Anterior cingulate cortex (tissue), 58 donors: ENCODE measurements at regions not wholly inside any gene's neighbourhood (a gene's known extent, or its start where the extent isn't known, plus 50 kb on each side); places are given as distances from the start of the nearest gene placed in this dataset.
A peak's percentile ranks its signal among the peaks of the same experiment; 100 is the strongest.

Experiments
- DNase-seq, 58 donors: peaks; one replicate each; lab custom pipeline; 2025; lab: John Stamatoyannopoulos, UW

DNA sequence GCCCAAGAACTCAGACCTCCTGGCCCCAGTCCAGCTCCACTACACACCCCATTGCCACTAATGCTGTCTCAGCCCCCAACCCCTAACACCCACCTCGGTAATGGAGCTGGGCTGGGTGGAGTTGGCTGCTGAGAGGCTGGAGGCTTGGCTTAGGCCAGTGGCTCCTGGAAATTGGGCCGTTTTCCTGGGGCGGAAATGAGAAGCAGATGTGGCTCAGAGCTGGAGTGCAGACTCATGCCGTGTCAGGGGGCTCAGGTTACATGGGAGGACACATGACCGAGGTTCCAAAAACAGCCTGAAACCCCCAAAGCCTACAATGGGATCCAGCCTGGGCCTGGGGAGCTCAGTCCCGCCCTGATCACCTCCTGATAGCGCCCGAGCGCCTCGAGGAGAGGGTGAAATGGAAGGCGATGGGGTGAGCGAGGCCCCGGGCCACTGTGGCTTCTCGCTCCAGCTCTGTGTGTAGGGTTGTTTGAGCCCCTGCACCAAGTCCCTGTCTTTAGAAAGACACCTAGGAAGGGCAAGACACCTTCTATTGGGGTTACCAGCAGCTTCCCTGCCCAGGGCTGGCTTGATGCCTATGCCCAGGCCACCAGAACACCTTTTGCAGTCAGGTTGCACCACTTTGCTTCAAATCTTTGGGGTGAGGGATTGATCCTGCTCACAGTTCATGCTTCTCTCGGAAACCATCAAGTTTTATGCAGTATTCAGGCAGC is 175.7 kb upstream of the HAAO start:
- no peak for DNase-seq

GRCh38 chr2:42965910-42966309 is 173.5 kb upstream of the HAAO start:
- DNase-seq, result no peak

DNA sequence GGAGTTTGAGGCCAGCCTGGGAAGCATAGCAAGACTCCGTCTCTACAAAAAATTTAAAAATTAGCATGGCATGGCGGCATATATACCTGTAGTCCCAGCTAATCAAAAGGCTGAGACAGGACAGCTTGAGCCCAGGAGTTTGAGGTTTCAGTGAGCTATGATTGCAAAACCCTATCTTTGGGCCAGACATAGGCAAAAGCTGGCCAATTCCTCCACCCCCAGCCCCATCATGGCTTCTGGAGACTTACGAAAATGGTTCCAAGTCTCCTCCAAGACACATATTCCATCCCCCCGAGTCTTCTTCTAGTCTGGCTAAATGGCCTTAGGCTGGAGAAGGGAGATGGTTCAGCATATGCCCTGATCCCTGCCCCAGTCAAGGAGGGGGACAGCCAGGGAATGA is 172.8 kb upstream of the HAAO start:
- DNase-seq, result no peak

- peak in 44 of 58 donors; percentile 8 to 85 (median 44) for DNase-seq
Observed at GRCh38 chr2:42964439-42965083, 172.2 kb upstream of the HAAO start.

GRCh38 chr2:42963452-42964068 is 171.2 kb upstream of the HAAO start:
- DNase-seq, result no peak

DNA sequence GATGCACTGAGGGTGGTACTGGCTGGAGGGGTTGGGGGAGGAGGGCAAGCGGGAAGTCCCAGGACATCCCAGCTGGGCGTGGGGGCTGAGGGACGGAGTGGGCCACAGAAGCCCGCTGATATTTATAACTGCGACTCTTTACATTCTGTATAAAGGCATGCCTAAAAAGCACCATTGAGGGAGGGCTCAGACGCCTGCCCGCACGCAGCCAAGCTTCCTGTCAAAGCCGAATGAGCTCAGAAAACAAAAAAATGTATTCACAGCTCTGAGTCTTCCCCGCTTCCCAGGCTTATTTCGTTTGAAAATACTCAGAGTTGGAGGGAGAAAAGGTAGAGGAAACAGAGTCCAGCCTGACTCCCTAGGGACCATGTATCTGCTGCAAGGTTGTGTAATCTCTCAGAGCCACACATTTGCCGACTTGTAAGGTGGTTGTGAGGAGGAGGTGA is 170.1 kb upstream of the HAAO start:
- no peak for DNase-seq

DNA sequence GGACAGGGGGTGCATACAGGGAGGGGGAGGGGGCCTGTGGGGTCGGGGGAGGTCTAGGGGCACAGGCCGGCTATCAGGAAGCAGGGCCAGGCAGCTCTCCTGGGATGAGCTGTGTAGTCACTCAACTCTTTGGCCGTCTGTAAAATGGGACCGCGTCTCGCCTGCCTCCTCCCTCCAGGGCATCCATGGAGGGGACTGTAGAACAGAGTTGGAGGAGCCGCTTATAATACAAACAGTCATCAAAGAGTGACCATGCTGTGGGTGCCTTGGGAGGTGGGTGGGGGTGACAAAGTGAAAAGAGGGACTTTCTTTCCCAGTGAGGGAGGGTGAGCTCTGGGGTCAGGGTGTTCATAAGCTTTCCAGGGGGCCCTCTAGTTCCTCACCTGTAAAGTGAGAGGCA is 169.6 kb upstream of the HAAO start:
- no peak for DNase-seq

DNA sequence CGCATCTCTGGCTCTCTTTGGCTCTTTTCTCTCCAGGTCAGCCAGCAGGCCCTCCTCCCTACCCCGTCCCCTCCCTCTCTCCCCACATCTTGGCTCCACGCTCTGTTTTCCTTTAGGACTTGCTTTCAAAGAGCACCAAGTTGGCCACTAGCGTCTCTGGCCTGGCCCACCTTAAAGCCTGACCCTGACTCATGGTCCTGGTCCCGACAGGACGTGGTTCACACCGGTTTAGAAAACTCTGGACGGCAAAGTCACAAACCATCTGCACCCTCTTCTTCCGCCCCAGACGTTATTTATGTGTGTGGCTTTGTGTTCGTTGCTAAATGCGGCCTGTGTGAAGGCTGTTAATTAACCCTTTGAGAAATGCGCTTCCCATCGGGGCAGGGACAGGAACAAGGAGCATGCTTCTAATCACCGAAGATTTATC is 169.0 kb upstream of the HAAO start:
- DNase-seq, result peak in 20 of 58 donors; percentile 10 to 65 (median 24)

- no peak for DNase-seq
Observed at GRCh38 chr2:42960842-42961180, 168.4 kb upstream of the HAAO start.

DNA sequence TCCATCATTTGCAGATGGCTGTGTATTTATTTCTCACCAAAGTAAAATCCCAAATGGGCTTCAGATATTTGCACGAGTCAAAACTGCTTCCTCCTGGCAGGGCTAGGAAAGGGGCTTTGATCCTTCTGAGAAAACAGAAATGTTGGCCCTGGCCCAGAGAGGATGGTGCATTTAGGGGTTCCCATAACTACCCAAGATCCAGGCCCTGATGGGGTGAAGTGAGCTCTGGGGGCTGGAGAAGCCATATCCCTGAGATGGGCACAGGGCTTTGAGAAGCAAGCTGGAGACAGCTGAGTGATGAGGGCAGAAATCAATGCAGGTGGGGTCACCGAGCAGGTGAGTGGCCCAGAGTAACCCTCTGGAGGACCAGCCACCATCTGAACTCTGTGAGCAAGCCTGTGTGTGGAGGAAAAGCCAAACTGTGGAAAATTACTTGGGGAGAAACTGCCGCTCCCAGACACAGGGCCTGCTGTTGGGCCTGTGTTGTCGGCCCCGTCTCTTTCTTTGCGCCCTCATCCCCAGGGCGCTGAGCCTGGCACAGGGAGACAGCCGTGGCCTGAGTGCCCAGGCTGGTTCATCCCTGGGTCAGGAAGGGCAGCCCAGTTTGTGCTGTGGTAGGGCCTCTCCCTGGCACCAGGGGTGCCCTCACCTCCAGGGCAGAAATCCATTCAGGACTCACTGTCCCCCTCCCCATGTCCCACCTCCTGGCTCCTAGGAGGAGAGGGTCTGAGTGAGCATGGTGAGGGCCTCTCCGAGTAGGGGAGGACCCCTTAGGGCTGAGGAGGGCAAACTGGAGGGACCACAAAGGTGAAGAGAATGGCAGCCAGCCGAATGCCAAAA is 167.8 kb upstream of the HAAO start:
- DNase-seq, result no peak

DNA sequence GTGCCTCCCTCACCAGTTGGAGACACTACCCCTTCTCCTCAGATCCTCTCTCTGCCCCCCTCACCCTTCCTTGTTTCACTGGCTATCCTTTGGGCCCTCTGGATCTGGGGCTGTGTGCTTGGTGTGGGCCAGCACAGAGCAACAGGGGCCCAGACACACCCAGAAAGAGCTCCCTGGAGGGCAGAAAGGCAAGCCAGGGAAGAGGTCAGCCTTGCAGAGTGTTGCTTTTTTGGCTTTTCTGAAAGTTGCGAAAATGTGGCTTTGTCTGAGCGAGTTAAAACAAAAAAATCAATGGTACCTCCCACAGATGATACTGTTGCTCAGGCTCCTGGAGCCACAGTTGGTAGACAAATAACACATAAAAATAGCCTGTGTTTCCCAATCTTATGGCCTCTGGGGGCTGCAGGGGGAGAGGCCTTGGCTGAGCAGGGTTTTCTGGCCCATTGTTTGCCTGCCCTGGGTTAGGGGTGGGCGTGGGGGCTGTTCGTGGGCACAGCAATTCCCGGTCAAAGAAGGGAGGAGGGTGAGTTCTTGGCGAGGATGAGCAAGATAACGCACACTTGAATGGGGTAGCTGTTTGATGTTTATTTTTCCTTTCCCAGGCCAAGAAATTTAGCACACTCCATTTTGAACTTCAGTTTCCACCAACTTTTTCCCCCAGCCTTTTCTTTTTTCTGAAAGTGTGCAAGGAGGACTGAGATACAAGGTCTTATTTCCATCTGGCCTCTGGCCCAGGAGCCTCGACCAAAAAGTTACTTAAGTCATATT is 167.0 kb upstream of the HAAO start:
- no peak for DNase-seq

DNA sequence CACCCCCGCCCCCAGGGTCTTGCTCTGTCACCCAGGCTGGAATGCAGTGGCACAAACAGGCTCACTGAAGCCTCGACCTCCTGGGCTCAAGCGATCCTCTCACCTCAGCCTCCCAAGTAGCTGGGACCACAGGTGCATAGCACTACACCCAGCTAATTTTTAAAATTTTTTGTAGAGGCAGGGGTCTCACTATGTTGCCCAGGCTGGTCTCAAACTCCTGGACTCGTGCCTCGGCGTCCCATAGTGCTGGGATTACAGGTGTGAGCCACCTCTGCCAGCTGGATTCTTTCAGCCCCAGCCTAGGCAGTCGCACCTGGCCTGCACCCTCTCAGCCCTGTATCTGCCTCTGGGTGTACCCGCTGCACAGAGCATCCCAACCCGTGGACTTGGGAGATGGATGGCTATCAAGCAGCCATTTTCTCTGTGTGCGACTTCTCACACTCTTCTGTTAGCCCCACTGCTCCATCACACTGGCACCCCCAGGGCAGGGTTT is 166.4 kb upstream of the HAAO start:
- no peak for DNase-seq

GRCh38 chr2:42957861-42958301 is 165.5 kb upstream of the HAAO start:
- peak in 1 of 58 donors; percentile 9 for DNase-seq

GRCh38 chr2:42957109-42957860 is 164.9 kb upstream of the HAAO start:
- no peak for DNase-seq

- no peak for DNase-seq
Observed at GRCh38 chr2:42954227-42954962, 162.0 kb upstream of the HAAO start.

DNA sequence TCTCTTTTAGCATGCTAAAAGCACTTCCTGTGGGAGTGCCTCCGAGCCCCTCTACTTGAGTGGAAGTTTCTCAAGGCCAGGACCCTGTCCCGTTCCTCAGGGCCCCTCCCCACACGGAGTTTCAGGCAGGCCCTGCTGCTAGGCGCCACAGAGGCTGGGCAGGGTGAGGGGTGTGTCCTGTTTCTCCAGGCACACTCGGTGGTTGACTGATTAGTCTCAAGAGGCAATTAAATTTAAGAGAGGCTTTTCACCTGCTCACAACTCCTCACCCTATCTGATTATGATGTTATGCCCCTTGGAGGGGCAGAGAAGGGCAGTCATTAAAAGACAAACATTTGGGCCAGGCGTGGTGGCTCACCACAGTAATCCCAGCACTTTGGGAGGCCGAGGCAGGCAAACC is 160.8 kb upstream of the HAAO start:
- DNase-seq, result no peak

GRCh38 chr2:42951263-42951938 is 159.0 kb upstream of the HAAO start:
- peak in 3 of 58 donors; percentile 17 to 54 (median 19) for DNase-seq

DNA sequence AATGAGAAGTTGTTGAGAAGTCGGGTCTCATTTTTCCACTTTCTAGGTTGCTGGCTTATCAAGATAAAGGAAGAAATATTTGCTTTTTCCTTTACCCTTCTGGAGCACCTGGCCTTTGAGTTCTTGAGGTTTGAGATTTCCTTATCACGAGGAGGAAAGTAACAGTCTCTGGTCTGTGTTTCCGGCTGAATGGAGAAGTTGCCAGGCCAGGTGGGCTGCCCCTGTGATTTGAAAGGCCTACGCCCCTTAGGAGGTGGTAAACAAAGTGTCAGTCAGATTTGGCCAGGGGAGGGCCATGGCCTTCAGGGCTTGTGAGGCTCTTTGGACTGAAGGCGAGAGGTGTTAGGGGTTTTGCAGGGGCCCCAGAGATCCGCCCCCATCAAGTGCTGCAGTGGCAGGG is 156.7 kb upstream of the HAAO start:
- DNase-seq, result no peak
